ENCODE measurements at regions not wholly inside any gene's neighbourhood (a gene's known extent, or its start where the extent isn't known, plus 50 kb on each side); places are given as distances from the start of the nearest gene placed in this dataset.
A peak's percentile ranks its signal among the peaks of the same experiment; 100 is the strongest.

DNA sequence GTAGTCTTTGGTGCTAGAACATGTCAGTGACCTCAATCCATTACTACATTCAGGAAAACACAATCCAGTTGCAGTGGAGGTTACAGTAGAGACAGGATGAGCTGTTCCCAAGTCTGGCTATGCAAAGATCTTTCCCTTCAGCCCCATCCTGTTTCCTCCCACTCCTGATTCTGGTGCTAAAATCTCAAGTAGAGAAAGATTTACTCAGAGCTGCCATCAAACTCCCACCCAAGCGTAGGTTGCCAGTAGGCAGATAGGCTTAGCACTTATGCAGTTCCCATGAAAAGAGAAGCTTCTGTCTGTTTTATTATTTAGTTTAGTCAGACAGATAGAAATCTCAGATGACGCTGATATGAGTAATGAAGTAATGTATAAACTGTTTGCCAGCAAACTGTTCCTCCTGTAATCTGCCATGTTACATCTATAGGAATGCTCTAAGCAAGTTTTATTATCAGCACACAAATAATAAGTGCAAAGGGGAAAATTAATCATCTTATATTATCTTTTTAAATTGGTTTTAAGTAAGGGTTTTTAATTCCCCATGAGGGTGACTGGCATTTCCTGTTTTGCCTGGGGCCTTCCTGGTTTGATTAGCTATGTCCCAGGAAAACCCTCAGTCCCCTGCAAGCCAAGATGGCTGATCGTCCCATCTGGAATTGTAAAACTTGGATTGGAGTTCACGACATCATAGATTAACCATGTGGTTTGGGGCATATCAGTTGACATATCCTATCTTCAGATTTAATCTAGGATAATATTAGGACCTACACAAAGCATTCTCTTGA, 188.3 kb upstream of the PALMD start:
- no peak for DNase-seq (ENCODE audit: extremely low spot score in 2 of 2)
- Histone ChIP-seq H3K4me3 (no peak overlapping the region), H3K27ac (no peak overlapping the region), H3K9me3 (no peaks in the 10 kb centered on the region), H3K27me3 (no peaks in the 10 kb centered on the region), H3K4me1 (peaks cover 4% of the 10 kb centered on the region), H3K36me3 (no peaks in the 10 kb centered on the region)
- intact Hi-C loops (cut with DNase I): no loop called here
- peak in 1 of 2 donors; percentile 33 for TF ChIP-seq POLR2AphosphoS5 (IDR thresholded peaks at IDR 0.05; ENCODE audit: insufficient read depth in 1 of 2, low read depth in 1 of 2)
- TF ChIP-seq, protein P1, sequence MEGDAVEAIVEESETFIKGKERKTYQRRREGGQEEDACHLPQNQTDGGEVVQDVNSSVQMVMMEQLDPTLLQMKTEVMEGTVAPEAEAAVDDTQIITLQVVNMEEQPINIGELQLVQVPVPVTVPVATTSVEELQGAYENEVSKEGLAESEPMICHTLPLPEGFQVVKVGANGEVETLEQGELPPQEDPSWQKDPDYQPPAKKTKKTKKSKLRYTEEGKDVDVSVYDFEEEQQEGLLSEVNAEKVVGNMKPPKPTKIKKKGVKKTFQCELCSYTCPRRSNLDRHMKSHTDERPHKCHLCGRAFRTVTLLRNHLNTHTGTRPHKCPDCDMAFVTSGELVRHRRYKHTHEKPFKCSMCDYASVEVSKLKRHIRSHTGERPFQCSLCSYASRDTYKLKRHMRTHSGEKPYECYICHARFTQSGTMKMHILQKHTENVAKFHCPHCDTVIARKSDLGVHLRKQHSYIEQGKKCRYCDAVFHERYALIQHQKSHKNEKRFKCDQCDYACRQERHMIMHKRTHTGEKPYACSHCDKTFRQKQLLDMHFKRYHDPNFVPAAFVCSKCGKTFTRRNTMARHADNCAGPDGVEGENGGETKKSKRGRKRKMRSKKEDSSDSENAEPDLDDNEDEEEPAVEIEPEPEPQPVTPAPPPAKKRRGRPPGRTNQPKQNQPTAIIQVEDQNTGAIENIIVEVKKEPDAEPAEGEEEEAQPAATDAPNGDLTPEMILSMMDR (IDR thresholded peaks at IDR 0.05): no peak
- TF ChIP-seq POLR2A (IDR thresholded peaks at IDR 0.05): no peak

GRCh38 chr1:99461499-99461898, 184.4 kb upstream of the PALMD start:
- no peak overlapping the region for H3K4me3 ChIP-seq
- H3K9me3 ChIP-seq: no peaks in the 10 kb centered on the region
- no peaks in the 10 kb centered on the region for H3K27me3 ChIP-seq
- intact Hi-C loops (cut with DNase I): no loop called here
- H3K4me1 ChIP-seq: peaks cover 13% of the 10 kb centered on the region
- H3K36me3 ChIP-seq: no peaks in the 10 kb centered on the region
- TF ChIP-seq POLR2A (IDR thresholded peaks at IDR 0.05): no peak
- TF ChIP-seq, protein P1 (IDR thresholded peaks at IDR 0.05): no peak
- no peak for TF ChIP-seq POLR2AphosphoS5 (IDR thresholded peaks at IDR 0.05; ENCODE audit: insufficient read depth in 1 of 2, low read depth in 1 of 2)
- no peak for DNase-seq (ENCODE audit: extremely low spot score in 2 of 2)
- no peak overlapping the region for H3K27ac ChIP-seq

DNA sequence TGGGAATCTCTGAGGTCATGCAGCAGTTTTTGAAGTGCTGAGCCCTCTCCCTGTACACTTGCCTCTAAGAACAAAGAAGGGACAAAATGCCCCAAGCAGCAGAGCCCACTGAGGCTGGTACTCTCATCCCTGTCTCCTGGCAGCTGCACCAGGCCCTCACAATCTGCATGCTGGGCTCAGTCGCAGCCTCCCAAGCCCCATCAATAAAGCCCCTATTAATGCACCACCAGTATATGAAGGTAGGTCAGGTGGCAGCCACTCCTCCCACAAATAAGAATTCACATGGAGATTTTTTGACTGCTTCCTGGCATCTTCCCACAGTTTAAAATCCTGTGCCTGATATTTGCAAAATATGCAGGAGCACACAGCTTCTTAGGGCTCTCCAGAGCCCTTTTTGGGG, 181.2 kb upstream of the PALMD start:
- H3K9me3 ChIP-seq: no peaks in the 10 kb centered on the region
- H3K4me1 ChIP-seq: peaks cover 9% of the 10 kb centered on the region
- no peaks in the 10 kb centered on the region for H3K36me3 ChIP-seq
- intact Hi-C loops (cut with DNase I): no loop called here
- no peak overlapping the region for H3K4me3 ChIP-seq
- H3K27me3 ChIP-seq: no peaks in the 10 kb centered on the region
- H3K27ac ChIP-seq: no peak overlapping the region
- TF ChIP-seq POLR2A (IDR thresholded peaks at IDR 0.05): no peak
- DNase-seq (ENCODE audit: extremely low spot score in 2 of 2): no peak

GRCh38 chr1:99465176-99465900, 180.6 kb upstream of the PALMD start:
- TF ChIP-seq POLR2AphosphoS5 (IDR thresholded peaks at IDR 0.05; ENCODE audit: insufficient read depth in 1 of 2, low read depth in 1 of 2): no peak
- TF ChIP-seq, protein P1 (IDR thresholded peaks at IDR 0.05): no peak
- TF ChIP-seq POLR2A (IDR thresholded peaks at IDR 0.05): no peak
- H3K27ac ChIP-seq: no peak overlapping the region
- H3K27me3 ChIP-seq: no peaks in the 10 kb centered on the region
- no peaks in the 10 kb centered on the region for H3K9me3 ChIP-seq
- H3K4me3 ChIP-seq: no peak overlapping the region
- no peak for DNase-seq (ENCODE audit: extremely low spot score in 2 of 2)
- intact Hi-C loops (cut with DNase I): no loop called here
- H3K4me1 ChIP-seq: peaks cover 9% of the 10 kb centered on the region
- H3K36me3 ChIP-seq: no peaks in the 10 kb centered on the region

DNA sequence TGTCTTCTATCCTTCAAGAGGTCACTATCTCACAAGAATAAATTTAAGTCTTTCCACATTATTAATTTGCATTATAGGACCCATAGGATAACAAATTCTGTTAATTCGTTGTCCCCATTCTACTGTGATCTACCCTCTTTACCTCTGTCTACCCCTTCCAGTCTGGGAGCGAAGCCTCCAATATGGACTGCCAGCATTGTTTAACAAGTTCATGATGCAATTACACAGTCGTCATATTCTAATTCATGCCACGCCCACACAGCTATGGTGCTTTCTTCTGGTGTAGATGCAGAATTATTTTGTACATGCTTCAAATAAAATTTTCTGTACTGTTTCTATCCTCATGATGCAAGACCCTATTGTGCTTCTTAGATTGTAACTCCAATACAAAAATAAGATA, 178.3 kb upstream of the PALMD start:
- intact Hi-C loops (cut with DNase I): no loop called here
- Histone ChIP-seq H3K4me3 (no peak overlapping the region), H3K9me3 (no peaks in the 10 kb centered on the region), H3K27ac (no peak overlapping the region), H3K27me3 (no peaks in the 10 kb centered on the region), H3K4me1 (peaks cover 9% of the 10 kb centered on the region), H3K36me3 (no peaks in the 10 kb centered on the region)
- TF ChIP-seq, protein P1 (IDR thresholded peaks at IDR 0.05): no peak
- TF ChIP-seq POLR2A (IDR thresholded peaks at IDR 0.05): no peak
- TF ChIP-seq POLR2AphosphoS5 (IDR thresholded peaks at IDR 0.05; ENCODE audit: insufficient read depth in 1 of 2, low read depth in 1 of 2): no peak
- no peak for DNase-seq (ENCODE audit: extremely low spot score in 2 of 2)

All from vagina (tissue), 2 donors.